H1 (cell line): ENCODE measurements at regions not wholly inside any gene's neighbourhood (a gene's known extent, or its start where the extent isn't known, plus 50 kb on each side); places are given as distances from the start of the nearest gene placed in this dataset.

Source experiments
- CTCF ChIA-PET: fragments of 300-600 bp; sonication (Branson Sonifier 250); formaldehyde crosslinking; loops from one replicate; lab custom pipeline; 2021; ENCODE audit not compliant: partially characterized antibody; lab: Charles Lee
- POLR2A ChIA-PET: fragments of 300-600 bp; sonication (Branson Sonifier 250); formaldehyde crosslinking; loops from one replicate; lab custom pipeline; 2021; ENCODE audit warnings: inconsistent platforms; ENCODE audit not compliant: partially characterized antibody; lab: Charles Lee
- DNase-seq, 2 experiments: peaks; one replicate each; pipeline versions ENCODE4 v3.0.0 to v3.0.0-alpha.2; 2010 to 2022; ENCODE audit warnings: low spot score in 2 of 2, low read depth in 1 of 2, mixed read lengths in 1 of 2
- FAIRE-seq: peaks from 2 replicates; lab custom pipeline; 2011; peaks lifted over from hg19 to GRCh38; lab: Jason Lieb, UNC
- H2AFZ ChIP-seq: 2 replicates; pipeline ENCODE4 v1.8.1; 2012; ENCODE audit warnings: low read length, inconsistent platforms
- H2AK5ac ChIP-seq: 2 replicates; pipeline ENCODE4 v1.6.1; 2013; ENCODE audit warnings: low read depth, low read length
- H2BK120ac ChIP-seq: replicated peaks from 2 replicates; pipeline ENCODE3; 2013; ENCODE audit warnings: low read depth, low read length, inconsistent platforms
- H2BK12ac ChIP-seq: 2 replicates; pipeline ENCODE4 v1.6.1; 2013; ENCODE audit warnings: low read depth, low read length
- H2BK15ac ChIP-seq: 2 replicates; pipeline ENCODE4 v1.6.1; 2013; ENCODE audit warnings: low read length
- H2BK20ac ChIP-seq: 2 replicates; pipeline ENCODE4 v1.6.1; 2013; ENCODE audit warnings: low read length
- H2BK5ac ChIP-seq: 2 replicates; pipeline ENCODE4 v1.6.1; 2013; ENCODE audit warnings: low read depth, low read length
- H3K14ac ChIP-seq: 2 replicates; pipeline ENCODE4 v1.6.1; 2013; ENCODE audit warnings: inconsistent platforms; ENCODE audit not compliant: insufficient read length
- H3K18ac ChIP-seq: 2 replicates; pipeline ENCODE4 v1.6.1; 2013; ENCODE audit warnings: low read length; ENCODE audit errors: extremely low read depth
- H3K23ac ChIP-seq: 2 replicates; pipeline ENCODE4 v1.6.1; 2013; ENCODE audit warnings: inconsistent platforms; ENCODE audit not compliant: insufficient read length
- H3K23me2 ChIP-seq: 2 replicates; pipeline ENCODE4 v1.6.1; 2013; ENCODE audit warnings: low read depth, low read length
- H3K27ac ChIP-seq: 2 replicates; pipeline ENCODE4 v1.6.1; 2011; ENCODE audit warnings: low read depth, low read length, inconsistent platforms
- H3K27me3 ChIP-seq, 4 experiments: replicated peaks in 1 of 4; 1 replicate in 1 of 4; 2 replicates in 3 of 4; pipeline versions ENCODE4 v1.6.1 to v1.8.1; 2011 to 2013; ENCODE audit warnings: low read length in 3 of 4, mild to moderate bottlenecking in 3 of 4, inconsistent platforms in 2 of 4, mixed read lengths in 2 of 4, moderate library complexity in 1 of 4; ENCODE audit not compliant: control insufficient read depth in 3 of 4, insufficient read depth in 3 of 4; ENCODE audit errors: extremely low read depth in 1 of 4
- H3K36me3 ChIP-seq, 4 experiments: 2 replicates each; pipeline versions ENCODE4 v1.6.1 to v1.8.1; 2011 to 2013; ENCODE audit warnings: mild to moderate bottlenecking in 4 of 4, low read length in 3 of 4, moderate library complexity in 2 of 4, control low read depth in 1 of 4, inconsistent platforms in 1 of 4; ENCODE audit not compliant: insufficient read depth in 4 of 4, control insufficient read depth in 2 of 4
- H3K4ac ChIP-seq: replicated peaks from 2 replicates; pipeline ENCODE3; 2013; ENCODE audit warnings: low read length, low read depth, mixed read lengths, inconsistent platforms; ENCODE audit not compliant: insufficient read length
- H3K4me1 ChIP-seq, 4 experiments: replicated peaks in 1 of 4; 1 replicate in 1 of 4; 2 replicates in 3 of 4; pipeline versions ENCODE4 v1.6.1 to v1.8.1; 2011 to 2013; ENCODE audit warnings: low read length in 3 of 4, inconsistent platforms in 2 of 4, mixed read lengths in 1 of 4; ENCODE audit not compliant: insufficient read depth in 4 of 4, control insufficient read depth in 3 of 4
- H3K4me2 ChIP-seq, 2 experiments: 2 replicates each; pipeline versions ENCODE4 v1.6.1 to v1.8.1; 2011 to 2013; ENCODE audit warnings: low read depth in 2 of 2, low read length in 2 of 2, control low read depth in 1 of 2, inconsistent platforms in 1 of 2, mild to moderate bottlenecking in 1 of 2; ENCODE audit not compliant: insufficient read depth in 1 of 2
- H3K4me3 ChIP-seq, 4 experiments: fragments of 200-600, 300-600 bp in 1 of 4; sonication (generic), shearing (Covaris generic), sonication (Bioruptor Twin) in 1 of 4; 2 replicates each; pipeline versions ENCODE4 v1.5.1 to v1.8.1; 2011 to 2016; ENCODE audit warnings: low read length in 4 of 4, low read depth in 3 of 4, control low read depth in 2 of 4, inconsistent platforms in 2 of 4, mild to moderate bottlenecking in 2 of 4, mixed read lengths in 1 of 4, moderate library complexity in 1 of 4; ENCODE audit not compliant: insufficient read depth in 2 of 4; ENCODE audit errors: extremely low read depth in 1 of 4
- H3K56ac ChIP-seq: replicated peaks from 2 replicates; pipeline ENCODE3; 2013; ENCODE audit warnings: low read depth, mild to moderate bottlenecking, mixed read lengths, low read length, inconsistent platforms; ENCODE audit not compliant: insufficient read length
- H3K79me1 ChIP-seq: 2 replicates; pipeline ENCODE4 v1.6.1; 2013; ENCODE audit warnings: low read depth, low read length, control low read depth
- H3K79me2 ChIP-seq, 2 experiments: 2 replicates each; pipeline versions ENCODE4 v1.6.1 to v1.8.1; 2012 to 2013; ENCODE audit warnings: low read length in 2 of 2, mild to moderate bottlenecking in 2 of 2, inconsistent platforms in 1 of 2; ENCODE audit not compliant: insufficient read depth in 2 of 2, control insufficient read depth in 1 of 2
- H3K9ac ChIP-seq, 4 experiments: replicated peaks in 1 of 4; 1 replicate in 1 of 4; 2 replicates in 3 of 4; pipeline versions ENCODE4 v1.6.1 to v1.8.1; 2011 to 2013; ENCODE audit warnings: low read depth in 3 of 4, low read length in 3 of 4, control low read depth in 2 of 4, mild to moderate bottlenecking in 2 of 4, moderate library complexity in 2 of 4, inconsistent platforms in 1 of 4; ENCODE audit errors: extremely low read depth in 1 of 4
- H3K9me3 ChIP-seq, 2 experiments: 2 replicates each; pipeline versions ENCODE4 v1.6.1 to v1.8.1; 2012 to 2013; ENCODE audit warnings: mild to moderate bottlenecking in 2 of 2, moderate library complexity in 2 of 2, control low read depth in 1 of 2, inconsistent platforms in 1 of 2, low read depth in 1 of 2, low read length in 1 of 2, mixed read lengths in 1 of 2; ENCODE audit not compliant: insufficient read depth in 2 of 2
- H4K20me1 ChIP-seq, 2 experiments: replicated peaks in 1 of 2; 2 replicates each; pipeline versions ENCODE3 to v1.8.1; 2011 to 2013; ENCODE audit warnings: inconsistent platforms in 2 of 2, low read length in 2 of 2, mild to moderate bottlenecking in 1 of 2; ENCODE audit not compliant: insufficient read depth in 2 of 2, control insufficient read depth in 1 of 2
- H4K5ac ChIP-seq: 2 replicates; pipeline ENCODE4 v1.6.1; 2013; ENCODE audit warnings: low read length, low read depth, mixed read lengths, inconsistent platforms; ENCODE audit not compliant: insufficient read length
- H4K8ac ChIP-seq: 2 replicates; pipeline ENCODE4 v1.8.0; 2013; ENCODE audit warnings: mild to moderate bottlenecking, moderate library complexity, low read length, inconsistent platforms; ENCODE audit not compliant: insufficient read depth; ENCODE audit errors: extremely low read depth
- H4K91ac ChIP-seq: replicated peaks from 2 replicates; pipeline ENCODE3; 2013; ENCODE audit warnings: low read length, mixed read lengths, inconsistent platforms; ENCODE audit not compliant: insufficient read length
- WGBS, 2 experiments: shearing (Covaris generic) in 1 of 2; methylation state at CpG; one replicate each; pipeline versions ENCODE4 v1.1.6 to v1.1.7; 2013 to 2015; ENCODE audit warnings: low lambda C conversion rate in 2 of 2, mixed read lengths in 2 of 2, inconsistent platforms in 1 of 2, low coverage in 1 of 2, missing lambda C conversion rate in 1 of 2; ENCODE audit not compliant: insufficient replicate concordance in 2 of 2, insufficient coverage in 1 of 2, insufficient read length in 1 of 2; ENCODE audit errors: extremely low coverage in 1 of 2, missing lambda C conversion rate in 1 of 2; 5-methylcytosine and 5-hydroxymethylcytosine counted together
- TF ChIP-seq, protein P1 (sequence below): fragments of 300-600 bp; sonication (generic); IDR thresholded peaks from 2 replicates; pipeline ENCODE4 v1.7.1; 2012; ENCODE audit warnings: low read length, moderate library complexity, mild to moderate bottlenecking, inconsistent platforms; ENCODE audit not compliant: insufficient replicate concordance

DNA sequence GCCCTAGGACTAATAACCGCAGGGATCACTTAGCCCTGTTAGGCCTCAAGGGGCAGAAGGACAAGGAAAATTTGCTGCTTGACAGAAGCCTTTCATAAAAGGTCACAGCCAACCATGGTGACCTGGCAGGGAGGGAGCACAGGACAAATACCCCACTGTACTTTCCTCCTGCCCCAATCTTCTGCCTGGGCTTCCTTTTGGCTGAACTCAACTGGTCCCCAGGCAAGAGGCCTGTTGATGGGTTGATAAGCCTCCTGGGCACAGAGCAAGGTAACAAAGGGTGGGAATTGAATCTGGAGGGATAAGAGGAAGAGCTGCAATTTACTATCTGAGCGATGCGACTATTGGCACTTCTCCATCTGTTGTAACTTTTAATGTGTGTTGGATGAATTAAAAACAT is 392.9 kb downstream of the RASEF start:
- no peak overlapping the region for H3K4me2 ChIP-seq
- FAIRE-seq: no peak

More for the DNA sequence above, 392.9 kb downstream of the RASEF start:
- Histone ChIP-seq H3K79me1 (no peaks in the 10 kb centered on the region), H4K5ac (no peak overlapping the region), H2AK5ac (no peak overlapping the region), H3K27ac (no peak overlapping the region), H2AFZ (no peak overlapping the region), H2BK120ac (no peak overlapping the region), H3K23me2 (no peaks in the 10 kb centered on the region), H3K4ac (no peak overlapping the region), H4K20me1 (no peaks in the 10 kb centered on the region), H3K27me3 (no peaks in the 10 kb centered on the region), H3K4me3 (no peak overlapping the region), H3K9me3 (no peaks in the 10 kb centered on the region), H3K23ac (no peak overlapping the region), H3K18ac (no peak overlapping the region), H2BK15ac (no peak overlapping the region), H3K36me3 (no peaks in the 10 kb centered on the region), H3K14ac (no peak overlapping the region), H2BK12ac (no peak overlapping the region), H4K91ac (no peak overlapping the region), H2BK5ac (no peak overlapping the region), H3K9ac (no peak overlapping the region), H2BK20ac (no peak overlapping the region), H3K4me1 (no peaks in the 10 kb centered on the region), H4K8ac (no peak overlapping the region), H3K56ac (no peak overlapping the region), H3K79me2 (no peaks in the 10 kb centered on the region)
- TF ChIP-seq, protein P1, sequence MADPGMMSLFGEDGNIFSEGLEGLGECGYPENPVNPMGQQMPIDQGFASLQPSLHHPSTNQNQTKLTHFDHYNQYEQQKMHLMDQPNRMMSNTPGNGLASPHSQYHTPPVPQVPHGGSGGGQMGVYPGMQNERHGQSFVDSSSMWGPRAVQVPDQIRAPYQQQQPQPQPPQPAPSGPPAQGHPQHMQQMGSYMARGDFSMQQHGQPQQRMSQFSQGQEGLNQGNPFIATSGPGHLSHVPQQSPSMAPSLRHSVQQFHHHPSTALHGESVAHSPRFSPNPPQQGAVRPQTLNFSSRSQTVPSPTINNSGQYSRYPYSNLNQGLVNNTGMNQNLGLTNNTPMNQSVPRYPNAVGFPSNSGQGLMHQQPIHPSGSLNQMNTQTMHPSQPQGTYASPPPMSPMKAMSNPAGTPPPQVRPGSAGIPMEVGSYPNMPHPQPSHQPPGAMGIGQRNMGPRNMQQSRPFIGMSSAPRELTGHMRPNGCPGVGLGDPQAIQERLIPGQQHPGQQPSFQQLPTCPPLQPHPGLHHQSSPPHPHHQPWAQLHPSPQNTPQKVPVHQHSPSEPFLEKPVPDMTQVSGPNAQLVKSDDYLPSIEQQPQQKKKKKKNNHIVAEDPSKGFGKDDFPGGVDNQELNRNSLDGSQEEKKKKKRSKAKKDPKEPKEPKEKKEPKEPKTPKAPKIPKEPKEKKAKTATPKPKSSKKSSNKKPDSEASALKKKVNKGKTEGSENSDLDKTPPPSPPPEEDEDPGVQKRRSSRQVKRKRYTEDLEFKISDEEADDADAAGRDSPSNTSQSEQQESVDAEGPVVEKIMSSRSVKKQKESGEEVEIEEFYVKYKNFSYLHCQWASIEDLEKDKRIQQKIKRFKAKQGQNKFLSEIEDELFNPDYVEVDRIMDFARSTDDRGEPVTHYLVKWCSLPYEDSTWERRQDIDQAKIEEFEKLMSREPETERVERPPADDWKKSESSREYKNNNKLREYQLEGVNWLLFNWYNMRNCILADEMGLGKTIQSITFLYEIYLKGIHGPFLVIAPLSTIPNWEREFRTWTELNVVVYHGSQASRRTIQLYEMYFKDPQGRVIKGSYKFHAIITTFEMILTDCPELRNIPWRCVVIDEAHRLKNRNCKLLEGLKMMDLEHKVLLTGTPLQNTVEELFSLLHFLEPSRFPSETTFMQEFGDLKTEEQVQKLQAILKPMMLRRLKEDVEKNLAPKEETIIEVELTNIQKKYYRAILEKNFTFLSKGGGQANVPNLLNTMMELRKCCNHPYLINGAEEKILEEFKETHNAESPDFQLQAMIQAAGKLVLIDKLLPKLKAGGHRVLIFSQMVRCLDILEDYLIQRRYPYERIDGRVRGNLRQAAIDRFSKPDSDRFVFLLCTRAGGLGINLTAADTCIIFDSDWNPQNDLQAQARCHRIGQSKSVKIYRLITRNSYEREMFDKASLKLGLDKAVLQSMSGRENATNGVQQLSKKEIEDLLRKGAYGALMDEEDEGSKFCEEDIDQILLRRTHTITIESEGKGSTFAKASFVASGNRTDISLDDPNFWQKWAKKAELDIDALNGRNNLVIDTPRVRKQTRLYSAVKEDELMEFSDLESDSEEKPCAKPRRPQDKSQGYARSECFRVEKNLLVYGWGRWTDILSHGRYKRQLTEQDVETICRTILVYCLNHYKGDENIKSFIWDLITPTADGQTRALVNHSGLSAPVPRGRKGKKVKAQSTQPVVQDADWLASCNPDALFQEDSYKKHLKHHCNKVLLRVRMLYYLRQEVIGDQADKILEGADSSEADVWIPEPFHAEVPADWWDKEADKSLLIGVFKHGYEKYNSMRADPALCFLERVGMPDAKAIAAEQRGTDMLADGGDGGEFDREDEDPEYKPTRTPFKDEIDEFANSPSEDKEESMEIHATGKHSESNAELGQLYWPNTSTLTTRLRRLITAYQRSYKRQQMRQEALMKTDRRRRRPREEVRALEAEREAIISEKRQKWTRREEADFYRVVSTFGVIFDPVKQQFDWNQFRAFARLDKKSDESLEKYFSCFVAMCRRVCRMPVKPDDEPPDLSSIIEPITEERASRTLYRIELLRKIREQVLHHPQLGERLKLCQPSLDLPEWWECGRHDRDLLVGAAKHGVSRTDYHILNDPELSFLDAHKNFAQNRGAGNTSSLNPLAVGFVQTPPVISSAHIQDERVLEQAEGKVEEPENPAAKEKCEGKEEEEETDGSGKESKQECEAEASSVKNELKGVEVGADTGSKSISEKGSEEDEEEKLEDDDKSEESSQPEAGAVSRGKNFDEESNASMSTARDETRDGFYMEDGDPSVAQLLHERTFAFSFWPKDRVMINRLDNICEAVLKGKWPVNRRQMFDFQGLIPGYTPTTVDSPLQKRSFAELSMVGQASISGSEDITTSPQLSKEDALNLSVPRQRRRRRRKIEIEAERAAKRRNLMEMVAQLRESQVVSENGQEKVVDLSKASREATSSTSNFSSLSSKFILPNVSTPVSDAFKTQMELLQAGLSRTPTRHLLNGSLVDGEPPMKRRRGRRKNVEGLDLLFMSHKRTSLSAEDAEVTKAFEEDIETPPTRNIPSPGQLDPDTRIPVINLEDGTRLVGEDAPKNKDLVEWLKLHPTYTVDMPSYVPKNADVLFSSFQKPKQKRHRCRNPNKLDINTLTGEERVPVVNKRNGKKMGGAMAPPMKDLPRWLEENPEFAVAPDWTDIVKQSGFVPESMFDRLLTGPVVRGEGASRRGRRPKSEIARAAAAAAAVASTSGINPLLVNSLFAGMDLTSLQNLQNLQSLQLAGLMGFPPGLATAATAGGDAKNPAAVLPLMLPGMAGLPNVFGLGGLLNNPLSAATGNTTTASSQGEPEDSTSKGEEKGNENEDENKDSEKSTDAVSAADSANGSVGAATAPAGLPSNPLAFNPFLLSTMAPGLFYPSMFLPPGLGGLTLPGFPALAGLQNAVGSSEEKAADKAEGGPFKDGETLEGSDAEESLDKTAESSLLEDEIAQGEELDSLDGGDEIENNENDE: no peak
- POLR2A ChIA-PET: no interaction called here
- no peak for DNase-seq
- CTCF ChIA-PET: interaction anchor here (1.2 to 1.3 kb wide), 2 partner anchors 8 to 18 kb away, joined by 4 read pairs; no protein-coding TSS in a partner anchor
- 95% methylated on average over 3 of the region's 3 CpGs; no CpG with 5 or more reads in 1 of the 2 experiments for WGBS, 2 experiments
